Sigmoid colon (tissue), 6 donors: ENCODE measurements at regions not wholly inside any gene's neighbourhood (a gene's known extent, or its start where the extent isn't known, plus 50 kb on each side); places are given as distances from the start of the nearest gene placed in this dataset.
A peak's percentile ranks its signal among the peaks of the same experiment; 100 is the strongest.

Experiments used
- DNase-seq: peaks from one replicate; pipeline ENCODE4 v3.0.0-alpha.2; 2019
- H3K27ac ChIP-seq, 4 donors: fragments of 200-600 bp; sonication (generic); one replicate each; pipeline ENCODE4 v1.5.1; 2016 to 2019; ENCODE audit warnings: mild to moderate bottlenecking in 1 of 4
- H3K27me3 ChIP-seq, 3 donors: fragments of 200-600 bp; sonication (generic); one replicate each; pipeline ENCODE4 v1.5.1; 2019; ENCODE audit warnings: mild to moderate bottlenecking in 1 of 3
- H3K36me3 ChIP-seq, 4 donors: fragments of 200-600 bp; sonication (generic); one replicate each; pipeline ENCODE4 v1.5.1; 2016 to 2019
- H3K4me1 ChIP-seq, 4 donors: fragments of 200-600 bp; sonication (generic); one replicate each; pipeline ENCODE4 v1.5.1; 2017 to 2019
- H3K4me3 ChIP-seq, 4 donors: fragments of 200-600 bp; sonication (generic); one replicate each; pipeline ENCODE4 v1.5.1; 2017 to 2019; ENCODE audit warnings: mild to moderate bottlenecking in 2 of 4, moderate library complexity in 1 of 4
- H3K9me3 ChIP-seq, 4 donors: fragments of 200-600 bp in 3 of 4; sonication (generic) in 3 of 4; one replicate each; pipeline versions ENCODE4 v1.5.1 to v1.6.1; 2013 to 2019
- CTCF ChIP-seq, 4 experiments: fragments of 450-650 bp in 3 of 4; fragments of 200-600 bp in 1 of 4; IDR thresholded peaks; one replicate each; pipeline ENCODE4 v1.5.1; 2016 to 2019; ENCODE audit warnings: antibody characterized with exemption in 4 of 4, mild to moderate bottlenecking in 3 of 4, moderate library complexity in 2 of 4
- EP300 ChIP-seq, 4 donors: sonication (generic); formaldehyde crosslinking; IDR thresholded peaks; one replicate each; pipeline ENCODE4 v1.6.1; 2017; ENCODE audit warnings: antibody characterized with exemption in 4 of 4
- POLR2A ChIP-seq, 2 donors: fragments of 450-650 bp; IDR thresholded peaks; one replicate each; pipeline ENCODE4 v1.6.1; 2016; ENCODE audit warnings: antibody characterized with exemption in 2 of 2, mild to moderate bottlenecking in 2 of 2, moderate library complexity in 2 of 2
- POLR2AphosphoS5 ChIP-seq, 4 donors: sonication (generic); formaldehyde crosslinking; IDR thresholded peaks; one replicate each; pipeline ENCODE4 v1.6.1; 2017; ENCODE audit warnings: antibody characterized with exemption in 4 of 4
- WGBS, 2 donors: extraction: QIAGEN DNeasy Blood & Tissue Kit; methylation state at CpG; one replicate each; pipeline ENCODE4 v1.1.7; 2013; 5-methylcytosine and 5-hydroxymethylcytosine counted together
- intact Hi-C: fragments of 100-400 bp; cut with DNase I; formaldehyde crosslinking; loops from one replicate; pipeline ENCODE4 v1.15.1; 2023
- donor health status: healthy with polysubstance abuse.
- donor health status: healthy.

GRCh38 chr2:172228177-172228808 lies 125.6 kb upstream of the DLX2 start:
- H3K27me3 ChIP-seq: peaks cover 0 to under 1% (median 0%) of the 10 kb centered on the region in 3 donors
- no peak overlapping the region for H3K27ac ChIP-seq
- 79 to 87% methylated on average over 10 of the region's 10 CpGs for WGBS, 2 donors
- no peak for TF ChIP-seq POLR2AphosphoS5 (IDR thresholded peaks at IDR 0.05)
- intact Hi-C loops: no loop called here
- no peaks in the 10 kb centered on the region for H3K9me3 ChIP-seq
- peaks cover 0 to 5% (median 0%) of the 10 kb centered on the region in 4 donors for H3K4me1 ChIP-seq
- DNase-seq: no peak
- H3K4me3 ChIP-seq: no peak overlapping the region
- H3K36me3 ChIP-seq: no peaks in the 10 kb centered on the region

GRCh38 chr2:172229125-172229524 lies 126.4 kb upstream of the DLX2 start:
- no peak overlapping the region for H3K27ac ChIP-seq
- TF ChIP-seq CTCF (IDR thresholded peaks at IDR 0.05) (no peak), POLR2A (IDR thresholded peaks at IDR 0.05) (no peak), POLR2AphosphoS5 (IDR thresholded peaks at IDR 0.05) (no peak), EP300 (IDR thresholded peaks at IDR 0.05) (no peak)
- H3K4me1 ChIP-seq: peaks cover 0 to 5% (median 0%) of the 10 kb centered on the region in 4 donors
- H3K9me3 ChIP-seq: no peaks in the 10 kb centered on the region
- intact Hi-C loops: no loop called here
- no peak overlapping the region for H3K4me3 ChIP-seq
- no peak for DNase-seq
- H3K27me3 ChIP-seq: peaks cover 0 to 9% (median 0%) of the 10 kb centered on the region in 3 donors
- 17 to 53% methylated on average over 4 of the region's 4 CpGs for WGBS, 2 donors
- H3K36me3 ChIP-seq: no peaks in the 10 kb centered on the region

GRCh38 chr2:172230332-172230888 lies 127.7 kb upstream of the DLX2 start:
- 66 to 78% methylated on average over 5 of the region's 5 CpGs for WGBS, 2 donors
- Histone ChIP-seq H3K27ac (no peak overlapping the region), H3K9me3 (no peaks in the 10 kb centered on the region), H3K27me3 (peaks cover 0 to 22% (median 12%) of the 10 kb centered on the region in 3 donors), H3K4me3 (no peak overlapping the region), H3K36me3 (no peaks in the 10 kb centered on the region), H3K4me1 (peaks cover 0 to 13% (median 10%) of the 10 kb centered on the region in 4 donors)
- DNase-seq: no peak
- intact Hi-C loops: no loop called here
- no peak for TF ChIP-seq POLR2AphosphoS5 (IDR thresholded peaks at IDR 0.05)
- no peak for TF ChIP-seq POLR2A (IDR thresholded peaks at IDR 0.05)
- TF ChIP-seq EP300 (IDR thresholded peaks at IDR 0.05): no peak
- TF ChIP-seq CTCF (IDR thresholded peaks at IDR 0.05): no peak

GRCh38 chr2:172230889-172231401 lies 128.2 kb upstream of the DLX2 start:
- no peak for DNase-seq
- intact Hi-C loops: no loop called here
- Histone ChIP-seq H3K27ac (no peak overlapping the region), H3K9me3 (no peaks in the 10 kb centered on the region), H3K27me3 (peaks cover 0 to 27% (median 14%) of the 10 kb centered on the region in 3 donors), H3K4me1 (peaks cover 0 to 16% (median 12%) of the 10 kb centered on the region in 4 donors), H3K36me3 (no peaks in the 10 kb centered on the region), H3K4me3 (no peak overlapping the region)
- TF ChIP-seq POLR2AphosphoS5 (IDR thresholded peaks at IDR 0.05): no peak
- TF ChIP-seq POLR2A (IDR thresholded peaks at IDR 0.05): no peak
- TF ChIP-seq EP300 (IDR thresholded peaks at IDR 0.05): no peak
- no peak for TF ChIP-seq CTCF (IDR thresholded peaks at IDR 0.05)
- WGBS, 2 donors: 89 to 91% methylated on average over 6 of the region's 6 CpGs

- WGBS, 2 donors: 93% methylated on average over 3 of the region's 3 CpGs
- DNase-seq: no peak
These were observed 128.8 kb upstream of the DLX2 start for GRCh38 chr2:172231508-172231907.

More at GRCh38 chr2:172231508-172231907, 128.8 kb upstream of the DLX2 start:
- H3K4me3 ChIP-seq: no peak overlapping the region
- no peaks in the 10 kb centered on the region for H3K9me3 ChIP-seq
- H3K27me3 ChIP-seq: peaks cover 0 to 33% (median 14%) of the 10 kb centered on the region in 3 donors
- peaks cover 0 to 16% (median 12%) of the 10 kb centered on the region in 4 donors for H3K4me1 ChIP-seq
- TF ChIP-seq POLR2A (IDR thresholded peaks at IDR 0.05) (no peak), EP300 (IDR thresholded peaks at IDR 0.05) (no peak), POLR2AphosphoS5 (IDR thresholded peaks at IDR 0.05) (no peak), CTCF (IDR thresholded peaks at IDR 0.05) (no peak)
- intact Hi-C loops: no loop called here
- H3K27ac ChIP-seq: peak overlapping the region in 1 of 4 donors; percentile 25
- H3K36me3 ChIP-seq: no peaks in the 10 kb centered on the region
